IPS-NIHi7 (cell line): ENCODE measurements at regions not wholly inside any gene's neighbourhood (a gene's known extent, or its start where the extent isn't known, plus 50 kb on each side); places are given as distances from the start of the nearest gene placed in this dataset.

ENCODE experiments used
- DNase-seq: peaks from one replicate; pipeline ENCODE4 v3.0.0; 2012; ENCODE audit warnings: mixed read lengths; ENCODE audit errors: extremely low spot score

- no peak for DNase-seq
Measured at GRCh38 chr2:147506889-147507288, 337.9 kb upstream of the ACVR2A start.

- DNase-seq, result no peak
Measured at GRCh38 chr2:147502711-147503290, 342.0 kb upstream of the ACVR2A start.

- DNase-seq, result no peak
Measured at GRCh38 chr2:147501968-147502367, 342.9 kb upstream of the ACVR2A start.

GRCh38 chr2:147500819-147501395, 343.9 kb upstream of the ACVR2A start:
- no peak for DNase-seq

GRCh38 chr2:147500229-147500628, 344.6 kb upstream of the ACVR2A start:
- DNase-seq, result no peak

- DNase-seq, result no peak
Measured at GRCh38 chr2:147499785-147500184, 345.0 kb upstream of the ACVR2A start.

GRCh38 chr2:147495734-147496133, 349.1 kb upstream of the ACVR2A start:
- no peak for DNase-seq

GRCh38 chr2:147492471-147492870, 352.4 kb upstream of the ACVR2A start:
- DNase-seq, result no peak

- no peak for DNase-seq
Measured at GRCh38 chr2:147491506-147491905, 353.3 kb upstream of the ACVR2A start.

- no peak for DNase-seq
Measured at GRCh38 chr2:147490401-147491261, 354.2 kb upstream of the ACVR2A start.

- peak; percentile 23 for DNase-seq
Measured at GRCh38 chr2:147488472-147488871, 356.4 kb upstream of the ACVR2A start.

GRCh38 chr2:147487978-147488289, 356.9 kb upstream of the ACVR2A start:
- DNase-seq, result no peak

GRCh38 chr2:147487286-147487977, 357.4 kb upstream of the ACVR2A start:
- no peak for DNase-seq

- DNase-seq, result no peak
Measured at GRCh38 chr2:147485210-147485851, 359.5 kb upstream of the ACVR2A start.

GRCh38 chr2:147483911-147484310, 360.9 kb upstream of the ACVR2A start:
- DNase-seq, result no peak

GRCh38 chr2:147482916-147483669, 361.7 kb upstream of the ACVR2A start:
- DNase-seq, result no peak

- no peak for DNase-seq
Measured at GRCh38 chr2:147482111-147482895, 362.5 kb upstream of the ACVR2A start.

GRCh38 chr2:147479358-147479757, 365.5 kb upstream of the ACVR2A start:
- no peak for DNase-seq

- DNase-seq, result no peak
Measured at GRCh38 chr2:147473075-147473474, 371.8 kb upstream of the ACVR2A start.

- no peak for DNase-seq
Measured at GRCh38 chr2:147471126-147471525, 373.7 kb upstream of the ACVR2A start.

- peak; percentile 76 for DNase-seq
Measured at GRCh38 chr2:147469471-147469870, 375.4 kb upstream of the ACVR2A start.
